Tibial artery (tissue), 4 donors: ENCODE measurements at regions not wholly inside any gene's neighbourhood (a gene's known extent, or its start where the extent isn't known, plus 50 kb on each side); places are given as distances from the start of the nearest gene placed in this dataset.

Experiments used
- DNase-seq, 2 donors: peaks; one replicate each; pipeline ENCODE4 v3.0.0-alpha.2; 2019
- H3K27ac ChIP-seq, 2 donors: fragments of 200-600 bp; sonication (generic) in 1 of 2; 1 replicate in 1 of 2; 2 replicates in 1 of 2; pipeline ENCODE4 v1.5.1; 2018 to 2019; ENCODE audit warnings: mild to moderate bottlenecking in 1 of 2
- H3K27me3 ChIP-seq, 2 donors: fragments of 200-600 bp; sonication (generic) in 1 of 2; one replicate each; pipeline versions ENCODE4 v1.5.1 to v1.6.0; 2016 to 2019
- H3K36me3 ChIP-seq, 3 donors: fragments of 200-600 bp; sonication (generic) in 2 of 3; one replicate each; pipeline ENCODE4 v1.5.1; 2016 to 2019; ENCODE audit warnings: mild to moderate bottlenecking in 2 of 3
- H3K4me1 ChIP-seq, 4 donors: fragments of 200-600 bp; sonication (generic) in 2 of 4; 1 replicate in 3 of 4; 2 replicates in 1 of 4; pipeline ENCODE4 v1.5.1; 2016 to 2019
- H3K4me3 ChIP-seq, 2 donors: fragments of 200-600 bp; sonication (generic) in 1 of 2; 1 replicate in 1 of 2; 2 replicates in 1 of 2; pipeline ENCODE4 v1.5.1; 2018 to 2019; ENCODE audit warnings: mild to moderate bottlenecking in 2 of 2
- H3K9me3 ChIP-seq, 3 donors: fragments of 200-600 bp; sonication (generic) in 1 of 3; one replicate each; pipeline ENCODE4 v1.5.1; 2016 to 2019
- CTCF ChIP-seq, 2 experiments: fragments of 200-600 bp in 1 of 2; fragments of 450-650 bp in 1 of 2; IDR thresholded peaks; one replicate each; pipeline ENCODE4 v1.5.1; 2017 to 2019; ENCODE audit warnings: antibody characterized with exemption in 2 of 2, mild to moderate bottlenecking in 1 of 2, moderate library complexity in 1 of 2
- intact Hi-C: fragments of 100-400 bp; cut with DNase I; formaldehyde crosslinking; loops from one replicate; pipeline ENCODE4 v1.15.0; 2023; ENCODE audit warnings: low total_unique reads

GRCh38 chrX:38896724-38897298 lies 95.6 kb downstream of the MID1IP1 start:
- Histone ChIP-seq H3K27ac (no peak overlapping the region), H3K4me3 (no peak overlapping the region), H3K27me3 (no peaks in the 10 kb centered on the region), H3K4me1 (no peaks in the 10 kb centered on the region), H3K9me3 (no peaks in the 10 kb centered on the region), H3K36me3 (no peaks in the 10 kb centered on the region)
- intact Hi-C loops = no loop called here
- DNase-seq = no peak
- no peak for TF ChIP-seq CTCF (IDR thresholded peaks at IDR 0.05)

GRCh38 chrX:38898261-38898660 lies 97.0 kb downstream of the MID1IP1 start:
- DNase-seq = no peak
- H3K9me3 ChIP-seq = no peaks in the 10 kb centered on the region
- H3K27me3 ChIP-seq = no peaks in the 10 kb centered on the region
- H3K36me3 ChIP-seq = no peaks in the 10 kb centered on the region
- no peak overlapping the region for H3K4me3 ChIP-seq
- no peak overlapping the region for H3K27ac ChIP-seq
- no peak for TF ChIP-seq CTCF (IDR thresholded peaks at IDR 0.05)
- no peaks in the 10 kb centered on the region for H3K4me1 ChIP-seq
- intact Hi-C loops = no loop called here

GRCh38 chrX:38899650-38900049 lies 98.4 kb downstream of the MID1IP1 start:
- no peak for TF ChIP-seq CTCF (IDR thresholded peaks at IDR 0.05)
- Histone ChIP-seq H3K27ac (no peak overlapping the region), H3K4me1 (no peaks in the 10 kb centered on the region), H3K27me3 (no peaks in the 10 kb centered on the region), H3K36me3 (no peaks in the 10 kb centered on the region), H3K9me3 (no peaks in the 10 kb centered on the region), H3K4me3 (no peak overlapping the region)
- no peak for DNase-seq
- intact Hi-C loops = no loop called here

- Histone ChIP-seq H3K27ac (no peak overlapping the region), H3K27me3 (no peaks in the 10 kb centered on the region), H3K4me3 (no peak overlapping the region), H3K4me1 (no peaks in the 10 kb centered on the region), H3K36me3 (no peaks in the 10 kb centered on the region), H3K9me3 (no peaks in the 10 kb centered on the region)
- intact Hi-C loops = no loop called here
- DNase-seq = no peak
- TF ChIP-seq CTCF (IDR thresholded peaks at IDR 0.05) = no peak
These were observed 99.5 kb downstream of the MID1IP1 start for GRCh38 chrX:38900719-38901118.

- TF ChIP-seq CTCF (IDR thresholded peaks at IDR 0.05) = no peak
- Histone ChIP-seq H3K4me3 (no peak overlapping the region), H3K27me3 (no peaks in the 10 kb centered on the region), H3K4me1 (no peaks in the 10 kb centered on the region), H3K36me3 (no peaks in the 10 kb centered on the region), H3K27ac (no peak overlapping the region), H3K9me3 (no peaks in the 10 kb centered on the region)
- no peak for DNase-seq
- intact Hi-C loops = no loop called here
These were observed 101.8 kb downstream of the MID1IP1 start for GRCh38 chrX:38902972-38903492.

GRCh38 chrX:38916801-38917200 lies 115.5 kb downstream of the MID1IP1 start:
- Histone ChIP-seq H3K27ac (peak overlapping the region; percentile 19 to 22), H3K27me3 (no peaks in the 10 kb centered on the region), H3K4me3 (no peak overlapping the region), H3K4me1 (peaks cover 0 to 14% (median 0%) of the 10 kb centered on the region in 4 donors), H3K36me3 (no peaks in the 10 kb centered on the region), H3K9me3 (no peaks in the 10 kb centered on the region)
- no peak for DNase-seq
- no peak for TF ChIP-seq CTCF (IDR thresholded peaks at IDR 0.05)
- intact Hi-C loops = no loop called here
